NCI-H82 treated with DMSO at 0.1 percent for 48 hours (cell line): ENCODE measurements at regions not wholly inside any gene's neighbourhood (a gene's known extent, or its start where the extent isn't known, plus 50 kb on each side); places are given as distances from the start of the nearest gene placed in this dataset.

Source experiments
- DNase-seq: peaks from one replicate; lab custom pipeline; 2025; ENCODE audit not compliant: unreplicated experiment; lab: John Stamatoyannopoulos, UW

GRCh38 chr16:86373276-86373901, 136.9 kb upstream of the FOXF1 start:
- no peak for DNase-seq

- no peak for DNase-seq
These were observed 135.7 kb upstream of the FOXF1 start for GRCh38 chr16:86374603-86375130.

- DNase-seq: no peak
These were observed 135.0 kb upstream of the FOXF1 start for GRCh38 chr16:86375364-86375763.

- no peak for DNase-seq
These were observed 134.5 kb upstream of the FOXF1 start for GRCh38 chr16:86375851-86376250.

GRCh38 chr16:86376837-86377236, 133.5 kb upstream of the FOXF1 start:
- DNase-seq: no peak

- DNase-seq: no peak
These were observed 132.9 kb upstream of the FOXF1 start for GRCh38 chr16:86377251-86378022.

GRCh38 chr16:86378128-86378527, 132.2 kb upstream of the FOXF1 start:
- DNase-seq: no peak

GRCh38 chr16:86378831-86379504, 131.4 kb upstream of the FOXF1 start:
- DNase-seq: no peak

- no peak for DNase-seq
These were observed 130.9 kb upstream of the FOXF1 start for GRCh38 chr16:86379505-86379846.

GRCh38 chr16:86380030-86380429, 130.3 kb upstream of the FOXF1 start:
- no peak for DNase-seq

GRCh38 chr16:86381491-86381890, 128.8 kb upstream of the FOXF1 start:
- no peak for DNase-seq

GRCh38 chr16:86382067-86382773, 128.1 kb upstream of the FOXF1 start:
- DNase-seq: no peak

- no peak for DNase-seq
These were observed 127.4 kb upstream of the FOXF1 start for GRCh38 chr16:86382774-86383407.

- DNase-seq: no peak
These were observed 126.7 kb upstream of the FOXF1 start for GRCh38 chr16:86383488-86384262.

- DNase-seq: no peak
These were observed 126.1 kb upstream of the FOXF1 start for GRCh38 chr16:86384263-86384649.

GRCh38 chr16:86384980-86385379, 125.3 kb upstream of the FOXF1 start:
- no peak for DNase-seq

- DNase-seq: no peak
These were observed 122.6 kb upstream of the FOXF1 start for GRCh38 chr16:86387468-86388440.

GRCh38 chr16:86388976-86389375, 121.4 kb upstream of the FOXF1 start:
- no peak for DNase-seq
